ENCODE measurements at regions not wholly inside any gene's neighbourhood (a gene's known extent, or its start where the extent isn't known, plus 50 kb on each side); places are given as distances from the start of the nearest gene placed in this dataset.

GRCh38 chr10:111976557-111976956, 207.0 kb downstream of the GPAM start:
- no peak for TF ChIP-seq CTCF (IDR thresholded peaks at IDR 0.05)
- TF ChIP-seq POLR2A (IDR thresholded peaks at IDR 0.05) = no peak
- no peak for TF ChIP-seq POLR2AphosphoS5 (IDR thresholded peaks at IDR 0.05)

All from sigmoid colon (tissue), 4 donors.